GM12873 (cell line): ENCODE measurements at regions not wholly inside any gene's neighbourhood (a gene's known extent, or its start where the extent isn't known, plus 50 kb on each side); places are given as distances from the start of the nearest gene placed in this dataset.

Source experiments
- CTCF ChIP-seq: IDR thresholded peaks from 2 replicates; pipeline ENCODE4 v1.5.1; 2012; ENCODE audit warnings: low read depth, mild to moderate bottlenecking, moderate library complexity, low read length, control low read depth; ENCODE audit not compliant: insufficient read depth; ENCODE audit errors: missing control alignments

DNA sequence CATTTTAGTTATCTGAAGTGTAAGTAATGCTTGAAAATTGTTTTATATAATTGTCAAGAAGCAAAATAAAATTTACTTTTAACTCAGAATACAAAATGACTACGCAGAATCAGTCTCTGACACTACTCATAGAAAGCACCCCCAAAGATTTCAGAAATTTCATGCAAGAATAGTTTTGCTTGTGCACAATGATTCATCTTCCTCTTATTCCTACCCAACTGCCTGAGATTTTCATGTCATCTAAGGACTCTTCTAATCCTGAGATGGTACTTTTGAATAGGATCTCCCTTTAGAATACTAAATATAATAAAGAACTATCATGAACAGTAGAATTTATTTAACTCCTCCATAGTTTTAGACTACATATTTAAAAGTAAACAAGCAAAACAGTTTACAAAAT, 485.3 kb upstream of the MGAT4C start:
- TF ChIP-seq CTCF = no peak

DNA sequence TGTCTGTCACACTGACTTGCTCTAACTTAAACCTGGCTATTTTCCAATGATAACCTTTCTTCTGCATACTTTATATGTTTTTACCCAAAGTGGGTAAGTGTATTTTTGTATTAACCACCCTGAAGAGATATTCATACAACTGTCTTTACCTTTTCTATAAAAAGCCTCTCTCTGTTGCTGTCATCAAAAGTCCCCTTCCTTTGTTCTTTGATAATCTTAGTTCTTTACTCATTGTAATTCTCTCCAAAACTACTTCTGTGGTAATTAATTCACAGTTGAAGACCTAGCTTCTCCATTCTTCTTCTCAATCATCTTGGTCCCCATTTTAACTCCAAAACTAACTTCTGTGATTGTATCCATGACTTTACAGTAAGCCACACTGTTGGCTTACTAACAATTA, 479.7 kb upstream of the MGAT4C start:
- no peak for TF ChIP-seq CTCF

DNA sequence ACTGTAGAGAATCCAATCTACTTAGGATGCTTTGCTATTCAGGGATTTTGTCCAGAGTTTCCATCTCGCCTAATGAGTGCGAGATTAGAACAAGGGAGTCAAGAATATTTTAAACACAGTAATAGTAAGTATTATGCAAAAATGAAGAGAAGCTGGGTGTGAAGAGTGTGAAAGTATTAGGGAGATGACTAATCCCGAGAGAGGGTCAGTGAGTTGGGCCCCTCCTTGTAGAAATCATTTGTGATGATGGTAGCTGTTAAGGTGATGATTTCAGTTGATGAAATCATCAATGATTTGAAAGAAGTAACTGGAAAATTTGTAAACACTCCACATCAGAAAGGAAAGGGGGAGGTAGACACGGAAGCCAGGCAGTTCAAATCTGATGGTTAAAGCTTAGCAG, 478.9 kb upstream of the MGAT4C start:
- no peak for TF ChIP-seq CTCF

- TF ChIP-seq CTCF = no peak
These were observed 474.0 kb upstream of the MGAT4C start for GRCh38 chr12:86730233-86730632.

- no peak for TF ChIP-seq CTCF
These were observed 473.5 kb upstream of the MGAT4C start for GRCh38 chr12:86729739-86730138.

DNA sequence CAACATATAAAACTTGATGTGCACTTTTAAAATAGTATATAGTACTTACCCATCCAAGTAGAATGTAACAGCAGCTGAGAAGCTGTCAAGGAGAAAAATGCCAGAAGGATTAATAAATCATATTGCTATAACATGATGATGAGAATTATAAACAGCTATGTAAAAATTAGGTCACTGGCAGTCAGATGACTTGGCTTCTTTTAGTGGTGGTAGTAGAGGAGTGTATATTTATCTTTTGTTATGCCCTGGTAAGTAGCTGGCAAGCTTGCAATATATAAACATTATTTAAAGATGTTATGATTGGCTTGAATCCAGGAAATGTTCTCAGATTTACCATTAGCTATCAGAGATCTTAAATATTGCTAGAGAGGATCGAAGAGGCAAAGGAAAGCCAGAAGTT, 471.0 kb upstream of the MGAT4C start:
- no peak for TF ChIP-seq CTCF

DNA sequence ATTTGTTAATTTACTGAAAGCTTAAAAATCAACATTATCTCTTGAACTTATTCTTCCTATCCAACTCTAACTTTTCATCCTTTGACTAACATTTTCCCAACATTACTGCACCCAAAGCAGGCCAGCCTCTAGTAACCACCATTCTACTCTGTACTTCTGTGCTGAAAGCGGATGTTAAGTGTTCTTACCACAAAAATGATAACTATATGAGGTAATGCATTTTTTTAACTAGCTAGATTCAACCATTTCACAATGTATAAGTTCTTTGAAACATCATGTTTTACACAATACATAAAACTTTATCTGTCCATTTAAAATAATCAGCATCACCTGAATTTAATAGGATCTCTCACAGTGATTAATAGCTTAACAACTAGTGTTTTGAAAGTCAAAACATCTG, 468.5 kb upstream of the MGAT4C start:
- no peak for TF ChIP-seq CTCF

DNA sequence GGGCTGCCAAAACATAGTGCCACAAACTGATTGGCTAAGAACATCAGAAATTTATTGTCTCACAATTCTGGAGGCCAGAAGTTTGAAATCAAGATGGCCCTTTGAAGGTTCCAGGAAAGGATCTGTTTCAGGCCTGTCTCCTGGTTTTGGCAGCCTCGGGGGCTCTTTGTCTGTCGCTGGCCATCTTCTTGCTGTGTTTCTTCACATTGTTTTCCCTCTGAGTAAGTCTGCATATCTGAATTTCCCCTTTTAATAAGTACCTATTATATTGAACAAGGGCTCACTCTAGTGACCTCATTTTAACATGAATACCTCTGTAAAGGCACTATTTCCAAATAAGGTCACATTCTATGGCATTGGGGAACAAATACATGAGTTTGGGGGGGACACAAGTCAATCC, 467.1 kb upstream of the MGAT4C start:
- no peak for TF ChIP-seq CTCF
